Trophoblast cell (in vitro differentiated cells and primary cell): ENCODE measurements at regions not wholly inside any gene's neighbourhood (a gene's known extent, or its start where the extent isn't known, plus 50 kb on each side); places are given as distances from the start of the nearest gene placed in this dataset.

Experiments used
- DNase-seq, 2 donors: peaks; one replicate each; pipeline ENCODE4 v3.0.0-alpha.2; 2016
- H2AFZ ChIP-seq: 2 replicates; pipeline ENCODE4 v1.6.1; 2013; ENCODE audit warnings: low read length, moderate library complexity, mild to moderate bottlenecking; ENCODE audit not compliant: insufficient read depth, poor library complexity
- H2AK5ac ChIP-seq: 2 replicates; pipeline ENCODE4 v1.6.1; 2013; ENCODE audit warnings: mild to moderate bottlenecking, low read length
- H2BK120ac ChIP-seq: 2 replicates; pipeline ENCODE4 v1.6.1; 2013; ENCODE audit warnings: low read length, mild to moderate bottlenecking, moderate library complexity; ENCODE audit not compliant: insufficient read depth, poor library complexity
- H2BK12ac ChIP-seq: 2 replicates; pipeline ENCODE4 v1.6.1; 2013; ENCODE audit warnings: mild to moderate bottlenecking, low read length, moderate library complexity
- H2BK5ac ChIP-seq: 2 replicates; pipeline ENCODE4 v1.6.1; 2013; ENCODE audit warnings: low read length, low read depth, moderate library complexity, mild to moderate bottlenecking; ENCODE audit not compliant: poor library complexity
- H3K14ac ChIP-seq: 2 replicates; pipeline ENCODE4 v1.6.1; 2013; ENCODE audit warnings: mild to moderate bottlenecking, low read length
- H3K18ac ChIP-seq: 2 replicates; pipeline ENCODE4 v1.6.1; 2013; ENCODE audit warnings: mild to moderate bottlenecking, low read length
- H3K23ac ChIP-seq: 2 replicates; pipeline ENCODE4 v1.6.1; 2013; ENCODE audit warnings: low read length
- H3K27ac ChIP-seq: 2 replicates; pipeline ENCODE4 v1.5.1; 2013; ENCODE audit warnings: low read depth, mild to moderate bottlenecking, inconsistent platforms, low read length, moderate library complexity
- H3K27me3 ChIP-seq: 2 replicates; pipeline ENCODE4 v1.6.1; 2013; ENCODE audit warnings: inconsistent platforms, mild to moderate bottlenecking, low read length, moderate library complexity; ENCODE audit not compliant: insufficient read depth
- H3K36me3 ChIP-seq, 2 experiments: 1 replicate in 1 of 2; 2 replicates in 1 of 2; pipeline ENCODE4 v1.6.1; 2013; ENCODE audit warnings: low read length in 2 of 2, mild to moderate bottlenecking in 2 of 2, moderate library complexity in 1 of 2; ENCODE audit not compliant: insufficient read depth in 2 of 2, control insufficient read depth in 1 of 2
- H3K4ac ChIP-seq: 2 replicates; pipeline ENCODE4 v1.6.1; 2013; ENCODE audit warnings: low read depth, mild to moderate bottlenecking, low read length, moderate library complexity
- H3K4me1 ChIP-seq, 2 experiments: 1 replicate in 1 of 2; 2 replicates in 1 of 2; pipeline ENCODE4 v1.6.1; 2013; ENCODE audit warnings: low read length in 2 of 2, mild to moderate bottlenecking in 2 of 2, moderate library complexity in 1 of 2; ENCODE audit not compliant: insufficient read depth in 2 of 2, control insufficient read depth in 1 of 2
- H3K4me2 ChIP-seq: 2 replicates; pipeline ENCODE4 v1.6.1; 2013; ENCODE audit warnings: inconsistent platforms, mild to moderate bottlenecking, low read length, moderate library complexity
- H3K4me3 ChIP-seq: 2 replicates; pipeline ENCODE4 v1.5.1; 2013; ENCODE audit warnings: mild to moderate bottlenecking, low read depth, low read length, inconsistent platforms
- H3K79me1 ChIP-seq: one replicate; pipeline ENCODE4 v1.6.1; 2013; ENCODE audit warnings: low read length
- H3K79me2 ChIP-seq: 2 replicates; pipeline ENCODE4 v1.6.1; 2013; ENCODE audit warnings: low read length, mild to moderate bottlenecking; ENCODE audit not compliant: control insufficient read depth, insufficient read depth, poor library complexity
- H3K9ac ChIP-seq: 2 replicates; pipeline ENCODE4 v1.6.1; 2013; ENCODE audit warnings: mild to moderate bottlenecking, low read length
- H3K9me3 ChIP-seq: 2 replicates; pipeline ENCODE4 v1.6.1; 2013; ENCODE audit warnings: low read depth, mild to moderate bottlenecking, control low read depth, inconsistent platforms, low read length; ENCODE audit not compliant: insufficient read depth
- H4K12ac ChIP-seq: 2 replicates; pipeline ENCODE4 v1.6.1; 2013; ENCODE audit warnings: low read depth, mild to moderate bottlenecking, low read length, moderate library complexity
- H4K8ac ChIP-seq: 2 replicates; pipeline ENCODE4 v1.6.1; 2013; ENCODE audit warnings: low read depth, mild to moderate bottlenecking, low read length, moderate library complexity
- H4K91ac ChIP-seq: one replicate; pipeline ENCODE4 v1.6.1; 2013; ENCODE audit warnings: low read depth, mild to moderate bottlenecking, low read length, moderate library complexity
- WGBS: extraction: QIAGEN DNeasy Blood & Tissue Kit; methylation state at CpG from one replicate; pipeline ENCODE4 v1.1.7; 2013; ENCODE audit warnings: missing lambda C conversion rate; ENCODE audit not compliant: insufficient read length, insufficient coverage; ENCODE audit errors: extremely low coverage; 5-methylcytosine and 5-hydroxymethylcytosine counted together

DNA sequence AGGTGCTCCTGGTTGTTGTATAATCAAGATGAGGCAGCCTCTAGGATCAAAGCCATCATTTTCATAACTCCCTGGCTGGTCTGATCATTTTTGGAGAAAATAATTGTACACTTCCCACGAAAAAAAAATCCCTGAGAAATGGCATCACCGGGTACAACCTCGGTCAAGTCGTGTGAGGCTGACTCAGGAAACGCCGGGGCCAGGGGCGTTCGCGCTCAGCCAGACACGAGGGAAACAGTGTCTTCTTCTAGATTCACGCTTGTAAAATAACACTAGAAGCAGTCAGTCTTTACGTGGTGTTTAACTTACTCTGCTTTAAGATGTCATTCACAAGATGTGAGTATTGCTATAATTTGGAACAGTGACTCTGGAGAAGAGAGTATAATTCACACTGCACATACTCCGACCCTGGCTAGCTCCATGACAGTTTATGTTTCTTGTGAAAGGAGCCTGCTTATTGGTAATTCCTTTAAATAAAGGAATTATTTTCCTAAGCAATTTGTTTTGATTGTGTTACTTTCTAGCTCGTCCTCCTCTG, 109.0 kb upstream of the SOX1 start:
- Histone ChIP-seq H3K9ac (no peak overlapping the region), H3K4me1 (no peaks in the 10 kb centered on the region), H3K4me3 (no peak overlapping the region), H2BK12ac (no peak overlapping the region), H3K36me3 (no peaks in the 10 kb centered on the region), H3K4ac (no peak overlapping the region), H3K9me3 (peaks cover 2% of the 10 kb centered on the region), H3K79me2 (no peaks in the 10 kb centered on the region), H2BK120ac (no peak overlapping the region), H3K27ac (no peak overlapping the region), H3K79me1 (no peaks in the 10 kb centered on the region), H3K14ac (no peak overlapping the region), H3K23ac (no peak overlapping the region), H2AFZ (no peak overlapping the region), H3K18ac (no peak overlapping the region), H3K4me2 (no peak overlapping the region), H4K91ac (no peak overlapping the region), H2BK5ac (no peak overlapping the region), H3K27me3 (no peaks in the 10 kb centered on the region), H2AK5ac (no peak overlapping the region), H4K12ac (no peak overlapping the region), H4K8ac (no peak overlapping the region)
- DNase-seq: no peak
- no CpG with 5 or more reads among the region's 14 CpGs for WGBS

GRCh38 chr13:111958612-111959395, 108.1 kb upstream of the SOX1 start:
- no peak overlapping the region for H2AK5ac ChIP-seq
- no peak overlapping the region for H4K91ac ChIP-seq
- H4K8ac ChIP-seq: no peak overlapping the region
- H3K18ac ChIP-seq: no peak overlapping the region
- H3K9me3 ChIP-seq: peaks cover 2% of the 10 kb centered on the region
- H3K27ac ChIP-seq: no peak overlapping the region
- H2AFZ ChIP-seq: no peak overlapping the region
- H3K4me2 ChIP-seq: no peak overlapping the region
- H3K14ac ChIP-seq: no peak overlapping the region
- H3K23ac ChIP-seq: no peak overlapping the region
- DNase-seq: no peak
- no peak overlapping the region for H3K9ac ChIP-seq
- no peaks in the 10 kb centered on the region for H3K4me1 ChIP-seq
- H3K79me2 ChIP-seq: no peaks in the 10 kb centered on the region
- no peak overlapping the region for H3K4ac ChIP-seq
- no peak overlapping the region for H2BK5ac ChIP-seq
- H3K27me3 ChIP-seq: no peaks in the 10 kb centered on the region
- no peak overlapping the region for H2BK120ac ChIP-seq
- H4K12ac ChIP-seq: no peak overlapping the region
- WGBS: no CpG with 5 or more reads among the region's 11 CpGs
- no peaks in the 10 kb centered on the region for H3K79me1 ChIP-seq
- H3K36me3 ChIP-seq: no peaks in the 10 kb centered on the region
- no peak overlapping the region for H2BK12ac ChIP-seq
- no peak overlapping the region for H3K4me3 ChIP-seq

GRCh38 chr13:111960152-111960772, 106.7 kb upstream of the SOX1 start:
- Histone ChIP-seq H3K18ac (no peak overlapping the region), H3K4me2 (no peak overlapping the region), H2BK5ac (no peak overlapping the region), H3K79me2 (no peaks in the 10 kb centered on the region), H3K9me3 (peaks cover 3% of the 10 kb centered on the region), H3K4me1 (no peaks in the 10 kb centered on the region), H3K4me3 (no peak overlapping the region), H3K27me3 (no peaks in the 10 kb centered on the region), H3K14ac (no peak overlapping the region), H2BK12ac (no peak overlapping the region), H3K9ac (no peak overlapping the region), H4K12ac (no peak overlapping the region), H3K23ac (no peak overlapping the region), H3K27ac (no peak overlapping the region), H3K79me1 (no peaks in the 10 kb centered on the region), H4K8ac (no peak overlapping the region), H4K91ac (no peak overlapping the region), H3K36me3 (no peaks in the 10 kb centered on the region), H2AFZ (no peak overlapping the region), H2AK5ac (no peak overlapping the region), H2BK120ac (no peak overlapping the region), H3K4ac (no peak overlapping the region)
- DNase-seq: no peak

- Histone ChIP-seq H3K14ac (no peak overlapping the region), H3K4me2 (no peak overlapping the region), H3K9ac (no peak overlapping the region), H2AK5ac (no peak overlapping the region), H4K12ac (no peak overlapping the region), H3K36me3 (no peaks in the 10 kb centered on the region), H2BK120ac (no peak overlapping the region), H3K27ac (no peak overlapping the region), H3K79me2 (no peaks in the 10 kb centered on the region), H2AFZ (no peak overlapping the region), H3K27me3 (no peaks in the 10 kb centered on the region), H2BK5ac (no peak overlapping the region), H4K8ac (no peak overlapping the region), H3K9me3 (peaks cover 3% of the 10 kb centered on the region), H3K79me1 (no peaks in the 10 kb centered on the region), H3K4ac (no peak overlapping the region), H3K18ac (no peak overlapping the region), H2BK12ac (no peak overlapping the region), H3K4me1 (no peaks in the 10 kb centered on the region), H4K91ac (no peak overlapping the region), H3K4me3 (no peak overlapping the region), H3K23ac (no peak overlapping the region)
- no CpG with 5 or more reads among the region's 10 CpGs for WGBS
- no peak for DNase-seq
These were observed 105.7 kb upstream of the SOX1 start for GRCh38 chr13:111961236-111961635.
